GM12864 (cell line): ENCODE measurements at regions not wholly inside any gene's neighbourhood (a gene's known extent, or its start where the extent isn't known, plus 50 kb on each side); places are given as distances from the start of the nearest gene placed in this dataset.
"Not testable (repeated sequence)": the region's sequence is repeated elsewhere in the genome, so short reads cannot be mapped to it uniquely, and the experiment has no call there.

Source experiments
- DNase-seq: peaks from one replicate; pipeline ENCODE4 v3.0.0-alpha.2; 2011; ENCODE audit warnings: low read depth
- H3K4me3 ChIP-seq: 2 replicates; pipeline ENCODE4 v1.5.1; 2011; ENCODE audit warnings: mild to moderate bottlenecking, low read depth, low read length, control low read depth
- TF ChIP-seq, protein P1 (sequence below): IDR thresholded peaks from 2 replicates; pipeline ENCODE4 v1.5.1; 2011; ENCODE audit warnings: low read depth, mild to moderate bottlenecking, moderate library complexity, low read length, control low read depth, inconsistent platforms; ENCODE audit errors: missing control alignments

DNA sequence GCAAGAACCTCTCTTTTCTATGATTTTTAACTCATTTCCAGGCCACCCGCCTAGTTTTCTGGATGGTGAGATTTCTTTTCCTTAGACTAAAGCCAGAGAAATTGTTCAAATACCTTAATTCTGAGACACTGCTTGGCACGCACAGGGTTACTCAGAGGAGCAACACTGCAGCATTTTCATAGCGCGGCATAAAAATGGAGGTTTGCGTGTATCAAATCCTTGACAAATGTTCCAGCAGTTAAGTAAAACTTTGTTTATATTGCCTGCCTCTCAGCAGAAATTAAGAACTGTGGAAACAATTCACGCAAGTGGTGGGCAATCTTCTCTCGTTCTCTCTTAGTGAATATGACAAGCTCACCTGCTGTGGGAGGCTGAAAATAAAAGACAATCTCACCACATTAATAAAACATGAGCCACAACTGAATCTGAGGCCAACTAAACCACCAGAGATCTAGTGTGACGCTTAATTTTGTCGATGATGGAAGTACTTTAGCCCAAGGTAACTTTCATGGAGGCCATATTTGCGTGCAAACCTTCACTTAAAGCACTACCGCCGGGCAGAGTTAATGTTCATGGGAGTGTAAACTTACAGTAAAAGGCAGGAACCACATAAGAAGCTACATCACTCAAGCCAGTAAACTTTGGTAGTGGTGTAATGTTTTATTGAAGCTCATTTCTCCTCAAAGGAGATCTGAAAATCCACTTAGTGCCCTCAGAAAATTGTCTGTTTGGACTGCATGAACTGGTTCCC, 894.8 kb upstream of the EPHA5 start:
- DNase-seq: no peak
- H3K4me3 ChIP-seq: no peak overlapping the region
- TF ChIP-seq, protein P1, sequence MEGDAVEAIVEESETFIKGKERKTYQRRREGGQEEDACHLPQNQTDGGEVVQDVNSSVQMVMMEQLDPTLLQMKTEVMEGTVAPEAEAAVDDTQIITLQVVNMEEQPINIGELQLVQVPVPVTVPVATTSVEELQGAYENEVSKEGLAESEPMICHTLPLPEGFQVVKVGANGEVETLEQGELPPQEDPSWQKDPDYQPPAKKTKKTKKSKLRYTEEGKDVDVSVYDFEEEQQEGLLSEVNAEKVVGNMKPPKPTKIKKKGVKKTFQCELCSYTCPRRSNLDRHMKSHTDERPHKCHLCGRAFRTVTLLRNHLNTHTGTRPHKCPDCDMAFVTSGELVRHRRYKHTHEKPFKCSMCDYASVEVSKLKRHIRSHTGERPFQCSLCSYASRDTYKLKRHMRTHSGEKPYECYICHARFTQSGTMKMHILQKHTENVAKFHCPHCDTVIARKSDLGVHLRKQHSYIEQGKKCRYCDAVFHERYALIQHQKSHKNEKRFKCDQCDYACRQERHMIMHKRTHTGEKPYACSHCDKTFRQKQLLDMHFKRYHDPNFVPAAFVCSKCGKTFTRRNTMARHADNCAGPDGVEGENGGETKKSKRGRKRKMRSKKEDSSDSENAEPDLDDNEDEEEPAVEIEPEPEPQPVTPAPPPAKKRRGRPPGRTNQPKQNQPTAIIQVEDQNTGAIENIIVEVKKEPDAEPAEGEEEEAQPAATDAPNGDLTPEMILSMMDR: no peak

DNA sequence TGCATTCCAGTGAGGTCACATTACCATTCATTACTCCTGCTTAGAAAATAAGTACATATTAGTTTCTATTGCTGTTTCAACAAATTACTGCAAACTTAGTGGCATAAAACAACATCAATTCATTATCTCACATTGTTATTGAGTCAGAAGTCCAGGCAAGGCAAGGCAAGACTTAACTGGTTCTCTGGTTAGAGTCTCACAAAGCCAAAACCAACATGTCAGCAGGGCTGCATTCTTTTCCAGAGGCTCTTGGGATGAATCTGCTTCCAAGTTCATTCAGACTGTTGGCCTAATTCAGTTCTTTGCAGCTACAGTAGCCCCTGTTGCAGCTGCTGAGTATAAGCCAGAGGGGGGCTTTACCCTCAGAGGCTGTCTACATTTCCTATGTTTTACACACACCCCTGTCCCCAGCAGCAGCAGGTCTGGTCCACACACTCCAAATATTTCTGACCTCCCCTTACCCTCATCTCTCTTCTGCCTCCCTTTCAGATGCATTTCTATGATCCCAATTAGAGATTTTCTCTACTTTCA, 892.1 kb upstream of the EPHA5 start:
- no peak for DNase-seq
- TF ChIP-seq, protein P1: no peak
- no peak overlapping the region for H3K4me3 ChIP-seq

DNA sequence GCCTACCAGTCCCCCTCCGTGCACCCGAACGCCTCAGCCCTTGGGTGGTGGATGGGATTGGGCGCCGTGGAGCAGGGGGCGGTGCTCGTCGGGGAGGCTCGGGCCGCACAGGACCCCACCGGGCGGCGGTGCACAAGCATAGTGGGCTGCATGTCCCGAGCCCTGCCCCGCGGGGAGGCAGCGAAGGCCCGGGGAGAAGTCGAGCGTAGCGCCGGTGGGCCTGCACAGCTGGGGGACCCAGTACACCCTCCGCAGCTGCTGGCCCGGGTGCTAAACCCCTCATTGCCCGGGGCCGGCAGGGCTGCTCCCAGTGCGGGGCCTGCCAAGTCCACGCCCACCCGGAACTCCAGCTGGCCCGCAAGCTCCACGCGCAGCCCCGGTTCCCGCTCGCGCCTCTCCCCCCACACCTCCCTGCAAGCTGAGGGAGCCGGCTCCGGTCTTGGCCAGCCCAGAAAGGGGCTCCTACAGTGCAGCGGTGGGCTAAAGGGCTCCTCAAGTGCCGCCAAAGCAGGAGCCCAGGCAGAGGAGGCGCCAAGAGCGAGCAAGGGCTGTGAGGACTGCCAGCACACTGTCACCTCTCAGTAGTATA, 891.3 kb upstream of the EPHA5 start:
- not testable (repeated sequence) for DNase-seq, H3K4me3 ChIP-seq

DNA sequence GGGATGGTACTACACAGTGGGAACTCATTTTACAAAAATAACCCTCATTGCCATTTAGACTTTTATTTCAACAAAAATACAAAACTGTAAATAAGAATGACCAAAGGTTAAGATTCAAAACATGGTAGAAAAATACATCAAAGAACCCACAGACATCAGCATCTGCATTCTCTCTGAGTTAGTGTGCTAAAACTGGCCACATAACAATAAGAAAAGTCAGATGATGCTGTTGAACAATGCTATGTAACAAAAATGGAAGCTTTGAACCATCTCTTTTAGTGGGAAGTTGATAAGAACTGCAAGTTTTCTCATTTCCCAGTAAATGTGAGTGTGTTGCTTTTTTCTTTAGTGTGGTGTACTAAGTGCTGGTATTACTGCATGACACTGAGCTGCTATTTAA, 888.4 kb upstream of the EPHA5 start:
- no peak for DNase-seq
- H3K4me3 ChIP-seq: no peak overlapping the region
- TF ChIP-seq, protein P1: no peak

DNA sequence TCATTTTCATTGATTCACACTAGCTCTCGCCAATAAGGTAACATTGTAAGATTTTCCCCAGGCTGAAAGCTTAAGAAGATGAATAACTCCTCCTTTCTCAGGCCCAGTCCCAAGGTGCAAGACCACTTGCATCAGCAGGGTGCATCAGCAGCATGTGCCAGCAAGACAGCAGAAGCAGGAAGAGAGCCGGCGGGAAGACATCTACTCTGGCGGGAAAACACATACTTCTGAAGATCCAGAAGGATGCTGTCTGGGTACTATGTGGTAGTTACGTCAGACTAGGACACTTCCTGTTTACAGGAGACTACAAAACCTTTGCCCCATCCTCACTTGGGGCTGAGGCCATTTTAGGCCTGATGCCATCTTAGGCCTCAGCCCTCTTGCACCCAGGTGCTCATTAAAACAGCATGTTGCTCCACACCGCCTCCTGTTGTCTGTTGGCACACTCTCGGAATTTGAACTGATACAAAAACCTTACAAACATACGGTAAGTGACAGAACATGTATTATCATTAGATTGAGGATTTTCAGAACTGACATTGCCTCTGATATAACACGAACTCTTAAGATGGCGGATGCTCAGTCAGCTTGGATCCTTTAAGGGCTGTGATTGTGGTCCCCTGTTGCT, 886.5 kb upstream of the EPHA5 start:
- TF ChIP-seq, protein P1: no peak
- no peak for DNase-seq

DNA sequence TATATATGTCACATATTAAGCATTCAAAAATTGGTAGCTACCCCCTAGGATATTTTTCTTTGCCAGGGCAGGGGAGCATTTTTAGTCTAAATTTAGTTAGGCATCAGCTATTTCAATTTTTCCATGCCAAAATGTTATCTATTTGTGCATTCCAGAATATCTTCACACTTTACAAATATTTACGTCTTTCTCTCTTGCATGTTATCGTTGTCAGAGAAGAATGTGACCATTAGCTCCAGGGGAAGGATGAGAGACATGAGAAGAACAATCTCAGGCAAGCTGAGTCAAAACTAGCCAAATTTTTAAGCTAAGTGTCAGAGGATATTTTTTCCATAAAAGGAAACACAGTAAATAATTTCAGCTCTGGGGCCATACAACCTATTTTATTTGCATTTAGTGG, 885.0 kb upstream of the EPHA5 start:
- TF ChIP-seq, protein P1: no peak
- no peak for DNase-seq
- no peak overlapping the region for H3K4me3 ChIP-seq

More for the DNA sequence above, 886.5 kb upstream of the EPHA5 start:
- H3K4me3 ChIP-seq: no peak overlapping the region

DNA sequence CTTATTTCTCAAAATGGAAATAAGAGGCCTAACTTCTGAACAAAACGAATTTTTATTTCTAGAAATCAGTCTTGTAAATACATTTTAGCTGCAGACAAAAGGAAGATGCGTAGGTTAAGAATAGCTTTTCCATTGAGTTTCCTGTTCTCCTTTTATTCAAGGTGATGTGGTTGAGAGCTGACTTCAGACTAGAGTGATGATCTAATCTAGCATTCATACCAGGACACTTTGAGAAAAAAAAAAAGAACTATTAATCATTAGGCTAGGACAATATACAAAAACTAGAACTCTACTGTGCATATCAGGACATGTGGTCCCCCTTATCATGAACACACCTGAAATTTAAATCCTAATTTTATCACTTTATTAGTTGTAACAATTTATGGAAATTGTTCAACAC, 884.5 kb upstream of the EPHA5 start:
- TF ChIP-seq, protein P1: no peak
- no peak for DNase-seq
- no peak overlapping the region for H3K4me3 ChIP-seq

DNA sequence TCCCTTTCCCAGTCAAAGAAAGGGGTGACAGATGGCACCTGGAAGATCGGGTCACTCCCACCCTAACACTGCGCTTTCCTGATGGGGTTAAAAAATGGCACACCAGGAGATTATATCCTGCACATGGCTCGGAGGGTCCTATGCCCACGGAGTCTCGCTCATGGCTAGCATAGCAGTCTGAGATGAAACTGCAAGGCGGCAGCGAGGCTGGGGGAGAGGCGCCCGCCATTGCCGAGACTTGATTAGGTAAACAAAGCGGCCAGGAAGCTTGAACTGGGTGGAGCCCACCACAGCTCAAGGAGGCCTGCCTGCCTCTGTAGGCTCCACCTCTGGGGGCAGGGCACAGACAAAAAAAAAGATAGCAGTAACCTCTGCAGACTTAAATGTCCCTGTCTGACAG, 875.0 kb upstream of the EPHA5 start:
- not testable (repeated sequence) for DNase-seq, H3K4me3 ChIP-seq
